Endodermal cell (in vitro differentiated cells): ENCODE measurements at regions not wholly inside any gene's neighbourhood (a gene's known extent, or its start where the extent isn't known, plus 50 kb on each side); places are given as distances from the start of the nearest gene placed in this dataset.
"Not testable (repeated sequence)": the region's sequence is repeated elsewhere in the genome, so short reads cannot be mapped to it uniquely, and the experiment has no call there.

Experiments used
- DNase-seq: peaks from one replicate; pipeline ENCODE4 v3.0.0-alpha.2; 2017
- H3K27ac ChIP-seq: 2 replicates; pipeline ENCODE4 v1.5.1; 2013; ENCODE audit warnings: mild to moderate bottlenecking, low read depth, low read length, moderate library complexity
- H3K27me3 ChIP-seq: 2 replicates; pipeline ENCODE4 v1.6.1; 2013; ENCODE audit warnings: mild to moderate bottlenecking, low read length, moderate library complexity; ENCODE audit not compliant: insufficient read depth, control insufficient read depth, poor library complexity, severe bottlenecking
- H3K36me3 ChIP-seq: 2 replicates; pipeline ENCODE4 v1.7.0; 2013; ENCODE audit warnings: mild to moderate bottlenecking, low read length, moderate library complexity; ENCODE audit not compliant: control insufficient read depth, insufficient read depth
- H3K4me1 ChIP-seq: one replicate; pipeline ENCODE4 v1.7.0; 2013; ENCODE audit warnings: low read length; ENCODE audit not compliant: control insufficient read depth, insufficient read depth
- H3K4me3 ChIP-seq: 2 replicates; pipeline ENCODE4 v1.5.1; 2013; ENCODE audit warnings: mild to moderate bottlenecking, low read length, moderate library complexity
- H3K9ac ChIP-seq: 2 replicates; pipeline ENCODE4 v1.6.1; 2013; ENCODE audit warnings: mild to moderate bottlenecking, low read length, moderate library complexity; ENCODE audit not compliant: poor library complexity, severe bottlenecking; ENCODE audit errors: extremely low read depth
- H3K9me3 ChIP-seq: 2 replicates; pipeline ENCODE4 v1.6.1; 2013; ENCODE audit warnings: mild to moderate bottlenecking, low read length, moderate library complexity; ENCODE audit not compliant: control insufficient read depth
- H3K27ac Mint-ChIP-seq: 2 replicates; pipeline ENCODE4 v1.8.0; 2020; ENCODE audit warnings: mixed read lengths
- H3K27me3 Mint-ChIP-seq: 2 replicates; pipeline ENCODE4 v1.8.0; 2021; ENCODE audit warnings: mild to moderate bottlenecking, mixed read lengths; ENCODE audit not compliant: insufficient read depth
- H3K36me3 Mint-ChIP-seq: 2 replicates; pipeline ENCODE4 v1.8.0; 2020; ENCODE audit warnings: low read depth, mixed read lengths
- H3K4me1 Mint-ChIP-seq: 2 replicates; pipeline ENCODE4 v1.8.0; 2020; ENCODE audit warnings: mixed read lengths
- H3K4me3 Mint-ChIP-seq: 2 replicates; pipeline ENCODE4 v1.8.0; 2020; ENCODE audit warnings: mild to moderate bottlenecking, moderate library complexity, mixed read lengths
- H3K9me3 Mint-ChIP-seq: 2 replicates; pipeline ENCODE4 v1.8.0; 2020; ENCODE audit warnings: mild to moderate bottlenecking, mixed read lengths
- CTCF ChIP-seq: fragments of 200-600 bp; sonication (generic); conservative IDR thresholded peaks from 2 replicates; pipeline ENCODE4 v1.5.0; 2021; ENCODE audit warnings: antibody characterized with exemption, mild to moderate bottlenecking
- WGBS, 2 experiments: methylation state at CpG; one replicate each; pipeline versions ENCODE4 v1.1.5 to v1.1.7; 2013; ENCODE audit warnings: missing lambda C conversion rate in 2 of 2, mixed read lengths in 1 of 2; ENCODE audit not compliant: insufficient coverage in 1 of 2, insufficient read length in 1 of 2; 5-methylcytosine and 5-hydroxymethylcytosine counted together

DNA sequence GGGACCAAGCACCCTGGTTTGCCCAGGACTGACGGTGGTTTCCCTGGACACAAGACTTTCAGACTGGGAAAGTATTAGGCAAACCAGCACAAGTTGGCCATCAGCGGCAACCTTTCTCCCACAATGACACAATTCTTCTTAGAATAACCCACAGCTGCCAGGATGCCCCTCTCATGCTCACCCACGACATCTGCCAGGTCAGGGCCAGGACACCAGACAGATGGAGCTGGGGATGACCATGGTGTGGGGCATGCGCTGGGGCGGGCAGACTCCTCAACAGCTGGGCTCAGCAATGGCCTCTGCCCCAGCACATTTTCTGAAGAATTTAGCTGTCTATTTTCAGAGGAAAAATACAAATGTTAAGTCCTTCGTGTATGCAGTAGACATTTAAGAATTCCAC, 226.4 kb downstream of the FNDC1 start:
- H3K36me3 ChIP-seq, result no peaks in the 10 kb centered on the region
- peaks cover 2% of the 10 kb centered on the region for H3K36me3 Mint-ChIP-seq
- no peak for TF ChIP-seq CTCF
- no peak overlapping the region for H3K9ac ChIP-seq
- H3K27me3 ChIP-seq, result no peaks in the 10 kb centered on the region
- H3K27ac ChIP-seq, result no peak overlapping the region
- no peak overlapping the region for H3K4me3 Mint-ChIP-seq
- WGBS, 2 experiments, result 78 to 100% methylated on average over 1 to 6 of the region's 6 CpGs
- no peaks in the 10 kb centered on the region for H3K27me3 Mint-ChIP-seq
- no peak overlapping the region for H3K27ac Mint-ChIP-seq
- H3K4me1 ChIP-seq, result no peaks in the 10 kb centered on the region
- H3K9me3 Mint-ChIP-seq, result peaks cover 19% of the 10 kb centered on the region
- DNase-seq, result no peak
- peaks cover 38% of the 10 kb centered on the region for H3K9me3 ChIP-seq
- no peak overlapping the region for H3K4me3 ChIP-seq
- no peaks in the 10 kb centered on the region for H3K4me1 Mint-ChIP-seq

- not testable (repeated sequence) for H3K4me3 ChIP-seq, H3K4me1 ChIP-seq, DNase-seq, H3K27me3 ChIP-seq, H3K4me1 Mint-ChIP-seq, H3K9ac ChIP-seq, H3K4me3 Mint-ChIP-seq, H3K36me3 Mint-ChIP-seq, H3K27me3 Mint-ChIP-seq, H3K27ac ChIP-seq, H3K36me3 ChIP-seq, H3K27ac Mint-ChIP-seq
- peaks cover 38% of the 10 kb centered on the region for H3K9me3 ChIP-seq
- peaks cover 19% of the 10 kb centered on the region for H3K9me3 Mint-ChIP-seq
- WGBS, 2 experiments, result 77 to 80% methylated on average over 1 to 2 of the region's 3 CpGs
These were observed 223.5 kb downstream of the FNDC1 start for GRCh38 chr6:159392695-159393094.

GRCh38 chr6:159390381-159390780, 221.2 kb downstream of the FNDC1 start:
- no peaks in the 10 kb centered on the region for H3K27me3 ChIP-seq
- DNase-seq, result no peak
- Mint-ChIP-seq H3K9me3 (peaks cover 19% of the 10 kb centered on the region), H3K4me3 (no peak overlapping the region), H3K4me1 (peaks cover 8% of the 10 kb centered on the region), H3K36me3 (peaks cover 2% of the 10 kb centered on the region), H3K27ac (no peak overlapping the region), H3K27me3 (no peaks in the 10 kb centered on the region)
- 71 to 83% methylated on average over 3 of the region's 3 CpGs for WGBS, 2 experiments
- TF ChIP-seq CTCF, result no peak
- no peaks in the 10 kb centered on the region for H3K36me3 ChIP-seq
- H3K4me1 ChIP-seq, result no peaks in the 10 kb centered on the region
- no peak overlapping the region for H3K9ac ChIP-seq
- H3K27ac ChIP-seq, result no peak overlapping the region
- no peak overlapping the region for H3K4me3 ChIP-seq
- peaks cover 39% of the 10 kb centered on the region for H3K9me3 ChIP-seq

DNA sequence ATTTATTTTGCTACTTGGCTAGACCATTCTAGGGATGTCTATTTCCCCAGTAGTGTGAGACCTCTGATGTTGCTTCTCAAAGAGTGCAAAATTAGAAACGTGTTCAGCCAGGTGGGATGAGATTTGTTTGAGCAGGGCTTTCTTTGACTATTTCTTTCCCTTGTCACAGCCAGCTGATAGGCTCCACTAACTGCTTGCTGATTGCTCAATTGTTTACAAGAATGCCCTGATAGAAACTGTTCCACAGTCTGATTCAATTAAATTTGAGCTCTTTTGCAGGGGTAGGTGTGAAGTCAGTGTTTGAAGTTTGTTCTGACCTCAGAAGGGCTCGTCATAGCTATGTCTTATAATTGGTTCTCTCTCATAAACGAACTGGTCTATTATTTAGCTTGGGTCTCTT, 220.5 kb downstream of the FNDC1 start:
- no peak for TF ChIP-seq CTCF
- no peak overlapping the region for H3K4me3 ChIP-seq
- no peaks in the 10 kb centered on the region for H3K4me1 ChIP-seq
- Mint-ChIP-seq H3K4me1 (peaks cover 11% of the 10 kb centered on the region), H3K27me3 (no peaks in the 10 kb centered on the region), H3K27ac (no peak overlapping the region), H3K36me3 (peaks cover 2% of the 10 kb centered on the region), H3K9me3 (peaks cover 19% of the 10 kb centered on the region), H3K4me3 (no peak overlapping the region)
- H3K27ac ChIP-seq, result no peak overlapping the region
- no peak overlapping the region for H3K9ac ChIP-seq
- 56 to 79% methylated on average over 2 to 3 of the region's 3 CpGs for WGBS, 2 experiments
- H3K9me3 ChIP-seq, result peaks cover 32% of the 10 kb centered on the region
- no peaks in the 10 kb centered on the region for H3K27me3 ChIP-seq
- DNase-seq, result no peak
- no peaks in the 10 kb centered on the region for H3K36me3 ChIP-seq
